ENCODE measurements at regions not wholly inside any gene's neighbourhood (a gene's known extent, or its start where the extent isn't known, plus 50 kb on each side); places are given as distances from the start of the nearest gene placed in this dataset.

- no peak for TF ChIP-seq POLR2AphosphoS5 (IDR thresholded peaks at IDR 0.05)
- no peak for TF ChIP-seq POLR2A (IDR thresholded peaks at IDR 0.05)
- no peak for TF ChIP-seq EP300 (IDR thresholded peaks at IDR 0.05)
- TF ChIP-seq CTCF (IDR thresholded peaks at IDR 0.05): no peak
- Histone ChIP-seq H3K27ac (no peak overlapping the region), H3K4me3 (no peak overlapping the region), H3K36me3 (no peaks in the 10 kb centered on the region), H3K27me3 (no peaks in the 10 kb centered on the region), H3K4me1 (no peaks in the 10 kb centered on the region), H3K9me3 (no peaks in the 10 kb centered on the region)
- DNase-seq: no peak
- 58 to 69% methylated on average over 3 of the region's 3 CpGs for WGBS, 2 donors
- intact Hi-C loops (cut with DNase I): no loop called here
These were observed 85.4 kb upstream of the PHYHIPL start for GRCh38 chr10:59090817-59091622.

GRCh38 chr10:59093461-59093860, 83.0 kb upstream of the PHYHIPL start:
- Histone ChIP-seq H3K36me3 (no peaks in the 10 kb centered on the region), H3K4me3 (no peak overlapping the region), H3K27ac (no peak overlapping the region), H3K4me1 (peaks cover 0 to 4% (median 2%) of the 10 kb centered on the region in 4 donors), H3K9me3 (no peaks in the 10 kb centered on the region), H3K27me3 (no peaks in the 10 kb centered on the region)
- no peak for DNase-seq
- intact Hi-C loops (cut with DNase I): no loop called here
- 91 to 93% methylated on average over 2 of the region's 2 CpGs for WGBS, 2 donors
- TF ChIP-seq POLR2A (IDR thresholded peaks at IDR 0.05) (no peak), EP300 (IDR thresholded peaks at IDR 0.05) (no peak), POLR2AphosphoS5 (IDR thresholded peaks at IDR 0.05) (no peak), CTCF (IDR thresholded peaks at IDR 0.05) (no peak)

- H3K27me3 ChIP-seq: no peaks in the 10 kb centered on the region
- TF ChIP-seq CTCF (IDR thresholded peaks at IDR 0.05) (no peak), POLR2A (IDR thresholded peaks at IDR 0.05) (no peak), EP300 (IDR thresholded peaks at IDR 0.05) (no peak), POLR2AphosphoS5 (IDR thresholded peaks at IDR 0.05) (no peak)
- H3K4me3 ChIP-seq: no peak overlapping the region
- H3K9me3 ChIP-seq: no peaks in the 10 kb centered on the region
- H3K4me1 ChIP-seq: peaks cover 0 to 15% (median 12%) of the 10 kb centered on the region in 4 donors
- DNase-seq: no peak
- WGBS, 2 donors: 64 to 92% methylated on average over 2 of the region's 2 CpGs
- no peak overlapping the region for H3K27ac ChIP-seq
- intact Hi-C loops (cut with DNase I): no loop called here
- no peaks in the 10 kb centered on the region for H3K36me3 ChIP-seq
These were observed 79.8 kb upstream of the PHYHIPL start for GRCh38 chr10:59096631-59097030.

- Histone ChIP-seq H3K4me1 (peaks cover 0 to 15% (median 12%) of the 10 kb centered on the region in 4 donors), H3K4me3 (no peak overlapping the region), H3K27me3 (no peaks in the 10 kb centered on the region), H3K36me3 (no peaks in the 10 kb centered on the region), H3K9me3 (no peaks in the 10 kb centered on the region), H3K27ac (peak overlapping the region in 1 of 4 donors; percentile 50)
- intact Hi-C loops (cut with DNase I): no loop called here
- TF ChIP-seq POLR2A (IDR thresholded peaks at IDR 0.05) (no peak), CTCF (IDR thresholded peaks at IDR 0.05) (no peak), EP300 (IDR thresholded peaks at IDR 0.05) (no peak), POLR2AphosphoS5 (IDR thresholded peaks at IDR 0.05) (no peak)
- peak; percentile 65 for DNase-seq
These were observed 78.1 kb upstream of the PHYHIPL start for GRCh38 chr10:59098387-59098786.

All from sigmoid colon (tissue), 6 donors.